Neural progenitor cell (in vitro differentiated cells): ENCODE measurements at regions not wholly inside any gene's neighbourhood (a gene's known extent, or its start where the extent isn't known, plus 50 kb on each side); places are given as distances from the start of the nearest gene placed in this dataset.

Experiments used
- DNase-seq: peaks from one replicate; pipeline ENCODE4 v3.0.0-alpha.2; 2016; ENCODE audit warnings: low spot score
- H2AFZ ChIP-seq: fragments of 200-600 bp; sonication (generic); replicated peaks from 2 replicates; pipeline ENCODE4 v1.6.1; 2016; ENCODE audit warnings: antibody characterized with exemption
- H3F3A ChIP-seq: fragments of 200-600 bp; sonication (generic); 2 replicates; pipeline ENCODE4 v1.6.1; 2016; ENCODE audit warnings: antibody characterized with exemption, low read depth
- H3K27ac ChIP-seq: fragments of 200-600 bp; sonication (generic); 2 replicates; pipeline ENCODE4 v1.5.1; 2016; ENCODE audit warnings: mild to moderate bottlenecking
- H3K27me3 ChIP-seq: fragments of 200-600 bp; sonication (generic); 2 replicates; pipeline ENCODE4 v1.6.1; 2016; ENCODE audit warnings: mild to moderate bottlenecking, moderate library complexity
- H3K36me3 ChIP-seq: fragments of 200-600 bp; sonication (generic); 2 replicates; pipeline ENCODE4 v1.5.1; 2016
- H3K4me1 ChIP-seq: fragments of 200-600 bp; sonication (generic); 2 replicates; pipeline ENCODE4 v1.6.1; 2016; ENCODE audit warnings: mixed run types
- H3K4me2 ChIP-seq: fragments of 200-600 bp; sonication (generic); 2 replicates; pipeline ENCODE4 v1.6.1; 2016
- H3K4me3 ChIP-seq: fragments of 200-600 bp; sonication (generic); 2 replicates; pipeline ENCODE4 v1.5.1; 2016
- H3K79me2 ChIP-seq: fragments of 200-600 bp; sonication (generic); 2 replicates; pipeline ENCODE4 v1.6.1; 2016; ENCODE audit warnings: low read depth
- H3K9ac ChIP-seq: fragments of 200-600 bp; sonication (generic); 2 replicates; pipeline ENCODE4 v1.6.1; 2016
- H3K9me3 ChIP-seq: fragments of 200-600 bp; sonication (generic); 2 replicates; pipeline ENCODE4 v1.5.1; 2016; ENCODE audit warnings: low read depth
- H4K20me1 ChIP-seq: fragments of 200-600 bp; sonication (generic); 2 replicates; pipeline ENCODE4 v1.6.1; 2016; ENCODE audit warnings: low read depth
- H3K27ac Mint-ChIP-seq: 3 replicates; pipeline ENCODE4 v1.8.0; 2021; ENCODE audit warnings: mixed read lengths
- H3K27me3 Mint-ChIP-seq: 2 replicates; pipeline ENCODE4 v1.8.0; 2022; ENCODE audit warnings: low read depth, mild to moderate bottlenecking, inconsistent platforms, moderate library complexity, mixed read lengths; ENCODE audit not compliant: insufficient read depth
- H3K36me3 Mint-ChIP-seq: 3 replicates; pipeline ENCODE4 v1.8.0; 2021; ENCODE audit warnings: mixed read lengths
- H3K4me1 Mint-ChIP-seq: 3 replicates; pipeline ENCODE4 v1.8.0; 2021; ENCODE audit warnings: mixed read lengths
- H3K4me3 Mint-ChIP-seq: 3 replicates; pipeline ENCODE4 v1.8.0; 2021; ENCODE audit warnings: mild to moderate bottlenecking, moderate library complexity, mixed read lengths
- H3K9me3 Mint-ChIP-seq: 3 replicates; pipeline ENCODE4 v1.8.0; 2020; ENCODE audit warnings: mixed read lengths
- EZH2 ChIP-seq: fragments of 200-600 bp; sonication (generic); IDR thresholded peaks from 2 replicates; pipeline ENCODE4 v1.6.1; 2017; ENCODE audit warnings: antibody characterized with exemption, mild to moderate bottlenecking, moderate library complexity
- EZH2phosphoT487 ChIP-seq: fragments of 200-600 bp; sonication (generic); IDR thresholded peaks from 2 replicates; pipeline ENCODE4 v1.6.1; 2017; ENCODE audit warnings: antibody characterized with exemption
- TF ChIP-seq, protein P1 (sequence below): fragments of 200-600 bp; sonication (generic); IDR thresholded peaks from 2 replicates; pipeline ENCODE4 v1.5.1; 2017; ENCODE audit warnings: antibody characterized with exemption, mild to moderate bottlenecking

DNA sequence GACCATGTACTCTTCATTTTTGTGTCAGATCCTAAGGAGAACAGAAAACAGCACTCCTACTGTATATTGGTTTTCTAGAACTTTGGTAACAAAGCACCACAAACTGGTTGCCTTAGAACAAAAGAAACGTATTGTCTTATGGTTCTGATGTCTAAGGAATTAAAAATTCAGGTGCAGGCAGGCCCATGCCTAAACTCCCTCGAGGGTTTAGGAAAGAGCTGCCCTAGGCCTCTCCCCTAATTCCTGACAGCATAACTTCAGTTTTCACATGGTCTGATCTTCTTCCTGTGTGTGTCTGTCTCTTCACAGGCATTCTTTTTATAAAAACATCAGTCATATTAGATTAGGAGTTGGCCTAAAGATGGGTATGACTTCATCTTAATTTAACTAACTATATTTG lies 1093.6 kb downstream of the TECRL start:
- Histone ChIP-seq H3K4me1 (no peaks in the 10 kb centered on the region), H3F3A (no peaks in the 10 kb centered on the region), H2AFZ (no peak overlapping the region), H3K79me2 (no peaks in the 10 kb centered on the region), H3K27ac (no peak overlapping the region), H3K9ac (no peak overlapping the region), H3K4me3 (no peak overlapping the region), H4K20me1 (no peaks in the 10 kb centered on the region), H3K9me3 (no peaks in the 10 kb centered on the region), H3K36me3 (no peaks in the 10 kb centered on the region), H3K27me3 (no peaks in the 10 kb centered on the region), H3K4me2 (no peak overlapping the region)
- no peaks in the 10 kb centered on the region for H3K36me3 Mint-ChIP-seq
- TF ChIP-seq, protein P1, sequence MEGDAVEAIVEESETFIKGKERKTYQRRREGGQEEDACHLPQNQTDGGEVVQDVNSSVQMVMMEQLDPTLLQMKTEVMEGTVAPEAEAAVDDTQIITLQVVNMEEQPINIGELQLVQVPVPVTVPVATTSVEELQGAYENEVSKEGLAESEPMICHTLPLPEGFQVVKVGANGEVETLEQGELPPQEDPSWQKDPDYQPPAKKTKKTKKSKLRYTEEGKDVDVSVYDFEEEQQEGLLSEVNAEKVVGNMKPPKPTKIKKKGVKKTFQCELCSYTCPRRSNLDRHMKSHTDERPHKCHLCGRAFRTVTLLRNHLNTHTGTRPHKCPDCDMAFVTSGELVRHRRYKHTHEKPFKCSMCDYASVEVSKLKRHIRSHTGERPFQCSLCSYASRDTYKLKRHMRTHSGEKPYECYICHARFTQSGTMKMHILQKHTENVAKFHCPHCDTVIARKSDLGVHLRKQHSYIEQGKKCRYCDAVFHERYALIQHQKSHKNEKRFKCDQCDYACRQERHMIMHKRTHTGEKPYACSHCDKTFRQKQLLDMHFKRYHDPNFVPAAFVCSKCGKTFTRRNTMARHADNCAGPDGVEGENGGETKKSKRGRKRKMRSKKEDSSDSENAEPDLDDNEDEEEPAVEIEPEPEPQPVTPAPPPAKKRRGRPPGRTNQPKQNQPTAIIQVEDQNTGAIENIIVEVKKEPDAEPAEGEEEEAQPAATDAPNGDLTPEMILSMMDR, result no peak
- TF ChIP-seq EZH2phosphoT487 (no peak), EZH2 (no peak)
- H3K4me3 Mint-ChIP-seq, result no peak overlapping the region
- no peak for DNase-seq
- no peaks in the 10 kb centered on the region for H3K9me3 Mint-ChIP-seq
- H3K27ac Mint-ChIP-seq, result no peak overlapping the region
- no peaks in the 10 kb centered on the region for H3K4me1 Mint-ChIP-seq
- H3K27me3 Mint-ChIP-seq, result no peaks in the 10 kb centered on the region

DNA sequence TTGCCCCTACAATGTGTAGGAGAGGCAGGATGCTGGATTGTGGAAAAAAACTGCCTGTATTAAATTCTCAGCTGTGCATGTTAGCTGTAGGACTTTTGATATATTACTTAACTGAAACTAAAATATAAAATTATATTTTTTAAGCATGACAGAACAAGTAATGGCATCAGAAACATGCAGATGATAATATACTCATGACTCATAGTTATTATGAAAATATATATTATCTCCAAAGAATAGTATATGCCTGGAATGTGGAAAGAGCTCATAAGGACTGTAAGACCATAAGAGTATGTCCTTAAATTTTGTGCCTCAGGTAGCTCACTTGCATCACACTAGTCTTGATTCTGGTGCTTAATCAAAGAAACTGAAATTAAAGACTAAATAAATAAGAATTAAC lies 1100.6 kb downstream of the TECRL start:
- Mint-ChIP-seq H3K27ac (no peak overlapping the region), H3K4me3 (no peak overlapping the region)
- no peaks in the 10 kb centered on the region for H3K4me1 ChIP-seq

DNA sequence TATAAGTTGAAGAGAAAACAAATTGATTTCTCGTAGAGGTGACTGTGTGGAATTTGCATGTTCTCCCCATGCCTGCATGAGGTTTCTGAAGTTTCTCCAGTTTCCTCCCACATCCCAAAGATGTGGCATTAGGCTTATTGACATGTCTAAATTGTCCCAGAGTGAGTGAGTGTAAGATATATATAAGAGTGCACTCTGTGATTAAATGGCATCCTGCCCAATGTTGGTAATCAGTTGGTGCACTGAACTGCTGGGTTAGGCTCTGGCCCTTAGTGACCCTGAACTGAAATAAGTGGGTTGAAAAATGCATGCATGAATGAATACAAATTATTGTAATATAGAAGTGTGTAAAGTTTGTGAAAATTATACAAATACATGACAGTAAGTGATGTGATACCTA lies 1106.5 kb downstream of the TECRL start:
- H3K27me3 ChIP-seq, result no peaks in the 10 kb centered on the region

More for the DNA sequence above, 1100.6 kb downstream of the TECRL start:
- TF ChIP-seq, protein P1, result no peak
- no peak for TF ChIP-seq EZH2
- no peak for TF ChIP-seq EZH2phosphoT487
- H3K9me3 ChIP-seq, result no peaks in the 10 kb centered on the region
- H3F3A ChIP-seq, result no peaks in the 10 kb centered on the region
- no peaks in the 10 kb centered on the region for H3K79me2 ChIP-seq
- H3K4me2 ChIP-seq, result no peak overlapping the region
- no peak overlapping the region for H2AFZ ChIP-seq
- Mint-ChIP-seq H3K36me3 (no peaks in the 10 kb centered on the region), H3K9me3 (no peaks in the 10 kb centered on the region), H3K4me1 (no peaks in the 10 kb centered on the region), H3K27me3 (no peaks in the 10 kb centered on the region)
- no peaks in the 10 kb centered on the region for H3K27me3 ChIP-seq
- no peak overlapping the region for H3K9ac ChIP-seq
- no peak overlapping the region for H3K27ac ChIP-seq
- H3K4me3 ChIP-seq, result no peak overlapping the region
- H3K36me3 ChIP-seq, result no peaks in the 10 kb centered on the region
- DNase-seq, result no peak
- H4K20me1 ChIP-seq, result no peaks in the 10 kb centered on the region

More for the DNA sequence above, 1106.5 kb downstream of the TECRL start:
- TF ChIP-seq, protein P1, result no peak
- no peak for TF ChIP-seq EZH2
- TF ChIP-seq EZH2phosphoT487, result no peak
- no peak overlapping the region for H3K27ac ChIP-seq
- Mint-ChIP-seq H3K4me1 (no peaks in the 10 kb centered on the region), H3K9me3 (no peaks in the 10 kb centered on the region), H3K4me3 (no peak overlapping the region), H3K36me3 (no peaks in the 10 kb centered on the region), H3K27me3 (no peaks in the 10 kb centered on the region), H3K27ac (no peak overlapping the region)
- no peaks in the 10 kb centered on the region for H3K4me1 ChIP-seq
- DNase-seq, result no peak
- no peaks in the 10 kb centered on the region for H3K9me3 ChIP-seq
- H3K4me2 ChIP-seq, result no peak overlapping the region
- no peaks in the 10 kb centered on the region for H4K20me1 ChIP-seq
- no peaks in the 10 kb centered on the region for H3F3A ChIP-seq
- H2AFZ ChIP-seq, result no peak overlapping the region
- no peak overlapping the region for H3K4me3 ChIP-seq
- H3K36me3 ChIP-seq, result no peaks in the 10 kb centered on the region
- no peaks in the 10 kb centered on the region for H3K79me2 ChIP-seq
- no peak overlapping the region for H3K9ac ChIP-seq
